ENCODE measurements at regions not wholly inside any gene's neighbourhood (a gene's known extent, or its start where the extent isn't known, plus 50 kb on each side); places are given as distances from the start of the nearest gene placed in this dataset.

GRCh38 chr9:34802916-34803315 lies 93.0 kb upstream of the CCL21 start:
- no peak for DNase-seq (ENCODE audit: low read depth, low spot score)
- in situ Hi-C loops (cut with HindIII; ENCODE audit: low sequenced_read_pairs): no loop called here
- H3K4me3 ChIP-seq (ENCODE audit: low read depth, low read length): no peak overlapping the region
- no peak for TF ChIP-seq CTCF (IDR thresholded peaks at IDR 0.05; ENCODE audit: low read depth, low read length)

GRCh38 chr9:34797367-34797766 lies 87.4 kb upstream of the CCL21 start:
- no peak overlapping the region for H3K4me3 ChIP-seq (ENCODE audit: low read depth, low read length)
- in situ Hi-C loops (cut with HindIII; ENCODE audit: low sequenced_read_pairs): no loop called here
- no peak for DNase-seq (ENCODE audit: low read depth, low spot score)
- TF ChIP-seq CTCF (IDR thresholded peaks at IDR 0.05; ENCODE audit: low read depth, low read length): no peak

DNA sequence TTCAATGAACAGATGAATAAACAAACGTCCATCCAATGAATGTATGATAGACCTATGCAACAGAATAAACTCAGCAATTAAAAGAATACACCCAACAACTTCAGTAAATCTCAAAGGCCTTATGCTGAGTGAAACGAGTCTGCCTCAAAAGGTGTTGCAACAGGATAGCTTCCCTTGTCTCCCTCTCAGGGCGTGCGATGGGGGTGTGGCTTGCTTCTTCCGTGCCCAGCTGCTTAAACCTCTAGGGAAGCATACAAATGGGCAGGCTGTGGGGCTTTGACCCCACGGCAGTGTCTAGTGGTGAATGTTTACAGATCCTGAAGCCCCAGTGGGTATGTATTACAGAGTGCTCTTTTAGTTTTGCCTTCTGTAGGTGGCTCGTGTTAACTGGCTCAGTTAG lies 87.0 kb upstream of the CCL21 start:
- TF ChIP-seq CTCF (IDR thresholded peaks at IDR 0.05; ENCODE audit: low read depth, low read length): no peak
- DNase-seq (ENCODE audit: low read depth, low spot score): no peak
- no peak overlapping the region for H3K4me3 ChIP-seq (ENCODE audit: low read depth, low read length)
- in situ Hi-C loops (cut with HindIII; ENCODE audit: low sequenced_read_pairs): no loop called here

- no peak for TF ChIP-seq CTCF (IDR thresholded peaks at IDR 0.05; ENCODE audit: low read depth, low read length)
- no peak overlapping the region for H3K4me3 ChIP-seq (ENCODE audit: low read depth, low read length)
- no peak for DNase-seq (ENCODE audit: low read depth, low spot score)
- in situ Hi-C loops (cut with HindIII; ENCODE audit: low sequenced_read_pairs): no loop called here
These were observed 83.5 kb upstream of the CCL21 start for GRCh38 chr9:34793428-34793827.

DNA sequence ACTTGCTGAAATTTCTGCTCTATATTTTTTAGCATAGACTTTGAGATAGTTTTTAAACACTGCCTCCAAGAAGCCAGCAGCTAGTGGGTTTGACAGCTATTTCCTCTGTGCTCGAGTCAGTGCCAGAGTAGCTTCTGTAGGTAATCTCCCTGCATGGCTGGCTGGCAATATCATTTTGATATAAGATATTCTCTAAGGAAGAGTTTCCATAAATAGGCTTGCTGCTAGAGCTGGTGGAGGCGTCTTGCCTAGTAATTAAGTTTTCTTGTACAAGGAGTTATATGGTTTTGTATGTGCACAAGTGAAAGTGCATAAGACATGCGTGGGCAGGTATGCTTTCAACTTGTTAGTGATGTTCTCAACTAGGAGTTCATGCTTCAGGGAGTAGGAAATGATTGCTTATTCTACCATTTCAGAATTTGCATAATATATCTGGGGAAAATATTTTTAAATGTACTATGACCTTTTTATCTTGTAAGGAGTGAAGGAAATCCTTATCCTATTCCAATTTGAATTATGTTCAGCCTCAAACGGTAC lies 74.1 kb upstream of the CCL21 start:
- no peak for TF ChIP-seq CTCF (IDR thresholded peaks at IDR 0.05; ENCODE audit: low read depth, low read length)
- DNase-seq (ENCODE audit: low read depth, low spot score): no peak
- no peak overlapping the region for H3K4me3 ChIP-seq (ENCODE audit: low read depth, low read length)
- in situ Hi-C loops (cut with HindIII; ENCODE audit: low sequenced_read_pairs): no loop called here

GRCh38 chr9:34782372-34782771 lies 72.4 kb upstream of the CCL21 start:
- H3K4me3 ChIP-seq (ENCODE audit: low read depth, low read length): no peak overlapping the region
- DNase-seq (ENCODE audit: low read depth, low spot score): no peak
- in situ Hi-C loops (cut with HindIII; ENCODE audit: low sequenced_read_pairs): no loop called here
- no peak for TF ChIP-seq CTCF (IDR thresholded peaks at IDR 0.05; ENCODE audit: low read depth, low read length)

- in situ Hi-C loops (cut with HindIII; ENCODE audit: low sequenced_read_pairs): no loop called here
- no peak for DNase-seq (ENCODE audit: low read depth, low spot score)
- H3K4me3 ChIP-seq (ENCODE audit: low read depth, low read length): no peak overlapping the region
- no peak for TF ChIP-seq CTCF (IDR thresholded peaks at IDR 0.05; ENCODE audit: low read depth, low read length)
These were observed 67.7 kb upstream of the CCL21 start for GRCh38 chr9:34777666-34778065.
